ENCODE measurements at regions not wholly inside any gene's neighbourhood (a gene's known extent, or its start where the extent isn't known, plus 50 kb on each side); places are given as distances from the start of the nearest gene placed in this dataset.

DNA sequence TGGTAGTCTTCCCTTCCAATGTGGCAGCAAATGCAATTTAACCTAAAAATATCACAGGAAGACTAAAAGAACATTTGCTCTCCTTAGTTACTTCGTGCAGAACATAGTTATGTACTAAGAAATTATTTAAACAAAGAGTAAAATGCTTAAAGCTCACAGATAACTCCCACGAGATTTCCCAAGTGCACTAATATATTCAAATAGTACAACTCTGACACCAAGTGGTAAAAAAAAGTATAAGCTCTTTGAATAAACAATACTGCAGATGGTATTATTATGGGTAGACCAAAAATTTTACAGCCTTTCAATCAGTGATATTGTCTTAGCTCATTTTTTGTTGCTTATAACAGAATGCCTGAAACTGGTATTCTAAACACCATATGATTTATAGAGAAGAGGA lies 52.8 kb upstream of the FILIP1 start:
- DNase-seq (no peak), ATAC-seq (no peak)
- intact Hi-C loops (cut with micrococcal nuclease) = no loop called here

DNA sequence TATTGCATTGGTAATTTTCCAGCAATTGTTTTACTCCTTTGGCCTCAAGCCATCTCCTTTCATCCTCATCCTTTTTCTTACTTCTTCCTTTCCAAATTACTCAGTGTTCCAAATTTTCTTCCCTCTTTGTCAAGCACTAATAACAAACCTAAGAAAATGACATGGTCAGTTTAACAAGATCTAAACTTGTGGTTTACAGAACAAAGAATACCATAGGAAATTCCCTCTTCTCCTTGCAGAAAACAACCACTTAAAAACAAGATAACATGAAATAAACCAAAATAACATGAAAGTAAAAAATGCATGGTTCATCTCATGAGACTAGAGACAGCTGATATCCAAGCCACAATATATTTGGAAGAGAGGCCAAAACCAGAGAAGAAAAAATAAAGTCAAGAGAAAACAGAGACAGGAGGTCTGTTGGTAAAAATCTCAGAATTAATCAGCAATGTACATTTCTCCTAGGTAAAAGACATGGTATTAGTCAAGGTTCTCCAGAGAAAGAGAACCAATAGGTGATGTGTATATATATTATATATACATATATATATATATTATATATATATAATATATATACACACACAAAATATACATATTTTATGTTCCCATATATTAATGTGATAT lies 51.0 kb upstream of the SENP6 start:
- Mint-ChIP-seq H3K4me3 (no peak overlapping the region), H3K27me3 (peaks cover 0 to 12% (median 0%) of the 10 kb centered on the region in 5 donors), H3K36me3 (no peaks in the 10 kb centered on the region), H3K4me1 (peaks cover 0 to 11% (median 0%) of the 10 kb centered on the region in 7 donors), H3K9me3 (no peaks in the 10 kb centered on the region), H3K27ac (no peak overlapping the region)
- ATAC-seq (no peak), DNase-seq (no peak)
- intact Hi-C loops (cut with micrococcal nuclease) = no loop called here
- H3K9me3 ChIP-seq (ENCODE audit: control insufficient read depth in 2 of 3, low read length in 3 of 3) = no peaks in the 10 kb centered on the region
- no peaks in the 10 kb centered on the region for H3K27me3 ChIP-seq (ENCODE audit: control insufficient read depth in 2 of 2, insufficient read depth in 2 of 2, low read length in 2 of 2)
- H3K4me3 ChIP-seq (ENCODE audit: low read length) = no peak overlapping the region
- ChIA-PET CTCF (no interaction called here), POLR2A (no interaction called here)
- no peak overlapping the region for H3K27ac ChIP-seq (ENCODE audit: low read depth, low read length)
- no peaks in the 10 kb centered on the region for H3K4me1 ChIP-seq (ENCODE audit: control insufficient read depth in 2 of 2, insufficient read depth in 2 of 2, low read length in 2 of 2)
- no peaks in the 10 kb centered on the region for H3K36me3 ChIP-seq (ENCODE audit: control insufficient read depth in 2 of 3, insufficient read depth in 3 of 3, low read length in 3 of 3)

More for the DNA sequence above, 52.8 kb upstream of the FILIP1 start:
- H3K36me3 ChIP-seq (ENCODE audit: control insufficient read depth in 2 of 3, insufficient read depth in 3 of 3, low read length in 3 of 3) = no peaks in the 10 kb centered on the region
- no peaks in the 10 kb centered on the region for H3K27me3 ChIP-seq (ENCODE audit: control insufficient read depth in 2 of 2, insufficient read depth in 2 of 2, low read length in 2 of 2)
- Mint-ChIP-seq H3K27ac (no peak overlapping the region), H3K27me3 (peaks cover 0 to 20% (median 5%) of the 10 kb centered on the region in 5 donors), H3K4me1 (peaks cover 0 to 7% (median 0%) of the 10 kb centered on the region in 7 donors), H3K9me3 (no peaks in the 10 kb centered on the region), H3K36me3 (no peaks in the 10 kb centered on the region), H3K4me3 (no peak overlapping the region)
- CTCF ChIA-PET = no interaction called here
- no peaks in the 10 kb centered on the region for H3K4me1 ChIP-seq (ENCODE audit: control insufficient read depth in 2 of 2, insufficient read depth in 2 of 2, low read length in 2 of 2)
- H3K27ac ChIP-seq (ENCODE audit: low read depth, low read length) = no peak overlapping the region
- POLR2A ChIA-PET = no interaction called here
- no peaks in the 10 kb centered on the region for H3K9me3 ChIP-seq (ENCODE audit: control insufficient read depth in 2 of 3, low read length in 3 of 3)
- H3K4me3 ChIP-seq (ENCODE audit: low read length) = no peak overlapping the region

DNA sequence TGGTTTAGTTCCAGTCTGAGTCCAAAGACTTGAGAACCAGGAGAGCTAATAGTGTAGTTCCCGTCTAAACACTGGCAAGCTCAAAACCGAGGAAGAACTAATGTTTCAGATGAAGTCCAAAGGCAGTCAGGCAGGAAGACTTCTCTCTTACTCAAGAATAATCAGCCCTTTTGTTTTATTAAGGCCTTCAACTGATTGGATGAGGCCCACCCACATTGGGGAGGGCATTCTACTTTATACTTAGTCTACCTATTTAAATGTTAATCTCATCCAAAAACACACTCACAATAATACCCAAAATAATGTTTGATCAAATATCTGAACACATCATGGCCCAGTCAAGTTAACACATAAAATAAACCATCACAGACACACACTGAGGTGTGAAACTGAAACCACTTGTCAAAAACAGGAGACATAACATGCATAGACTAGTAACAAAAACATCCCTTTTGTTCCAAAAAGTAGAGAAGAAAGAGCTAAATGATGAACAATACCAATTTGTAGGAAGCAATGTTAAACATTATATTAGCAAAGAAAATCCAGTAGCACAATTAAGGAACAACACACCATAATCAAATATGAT lies 50.2 kb upstream of the SENP6 start:
- no peak for ATAC-seq
- intact Hi-C loops (cut with micrococcal nuclease) = no loop called here

More for the DNA sequence above, 50.2 kb upstream of the SENP6 start:
- no peak overlapping the region for H3K27ac ChIP-seq (ENCODE audit: low read depth, low read length)
- no peak for DNase-seq
- Mint-ChIP-seq H3K27ac (no peak overlapping the region), H3K4me1 (peaks cover 0 to 11% (median 0%) of the 10 kb centered on the region in 7 donors), H3K27me3 (peaks cover 0 to 16% (median 0%) of the 10 kb centered on the region in 5 donors), H3K4me3 (peak overlapping the region in 1 of 10 donors; percentile 6), H3K36me3 (no peaks in the 10 kb centered on the region), H3K9me3 (no peaks in the 10 kb centered on the region)
- no peaks in the 10 kb centered on the region for H3K9me3 ChIP-seq (ENCODE audit: control insufficient read depth in 2 of 3, low read length in 3 of 3)
- no peaks in the 10 kb centered on the region for H3K27me3 ChIP-seq (ENCODE audit: control insufficient read depth in 2 of 2, insufficient read depth in 2 of 2, low read length in 2 of 2)
- no peaks in the 10 kb centered on the region for H3K36me3 ChIP-seq (ENCODE audit: control insufficient read depth in 2 of 3, insufficient read depth in 3 of 3, low read length in 3 of 3)
- CTCF ChIA-PET = no interaction called here
- no peaks in the 10 kb centered on the region for H3K4me1 ChIP-seq (ENCODE audit: control insufficient read depth in 2 of 2, insufficient read depth in 2 of 2, low read length in 2 of 2)
- no peak overlapping the region for H3K4me3 ChIP-seq (ENCODE audit: low read length)
- POLR2A ChIA-PET = no interaction called here

Measured in naive thymus-derived CD4-positive, alpha-beta T cell (primary cell).